Medulla oblongata (tissue), 1 donor: ENCODE measurements at regions not wholly inside any gene's neighbourhood (a gene's known extent, or its start where the extent isn't known, plus 50 kb on each side); places are given as distances from the start of the nearest gene placed in this dataset.
"Not testable (repeated sequence)": the region's sequence is repeated elsewhere in the genome, so short reads cannot be mapped to it uniquely, and the experiment has no call there.

Source experiments
- DNase-seq: peaks from one replicate; pipeline ENCODE4 v3.0.0-alpha.2; 2015; ENCODE audit errors: extremely low spot score

DNA sequence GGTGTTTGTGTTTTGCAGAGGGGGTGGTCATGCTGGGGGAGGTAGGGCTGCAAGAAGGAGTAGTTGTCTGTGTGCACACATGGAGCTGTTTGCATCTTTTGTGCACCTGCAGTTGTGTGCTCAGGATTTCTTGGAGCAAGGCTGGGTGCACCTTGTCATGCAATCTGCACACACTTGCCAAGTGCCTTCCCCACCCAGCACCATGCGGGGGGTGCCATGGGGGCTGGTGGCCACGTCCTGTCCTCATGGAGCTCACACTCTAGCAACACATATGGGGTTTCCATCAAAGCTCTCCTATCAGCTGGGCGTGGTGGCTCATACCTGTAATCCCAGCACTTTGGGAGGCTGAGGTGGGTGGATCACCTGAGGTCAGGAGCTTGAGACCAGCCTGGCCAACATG is 111.6 kb downstream of the CRLF3 start:
- DNase-seq = not testable (repeated sequence)

DNA sequence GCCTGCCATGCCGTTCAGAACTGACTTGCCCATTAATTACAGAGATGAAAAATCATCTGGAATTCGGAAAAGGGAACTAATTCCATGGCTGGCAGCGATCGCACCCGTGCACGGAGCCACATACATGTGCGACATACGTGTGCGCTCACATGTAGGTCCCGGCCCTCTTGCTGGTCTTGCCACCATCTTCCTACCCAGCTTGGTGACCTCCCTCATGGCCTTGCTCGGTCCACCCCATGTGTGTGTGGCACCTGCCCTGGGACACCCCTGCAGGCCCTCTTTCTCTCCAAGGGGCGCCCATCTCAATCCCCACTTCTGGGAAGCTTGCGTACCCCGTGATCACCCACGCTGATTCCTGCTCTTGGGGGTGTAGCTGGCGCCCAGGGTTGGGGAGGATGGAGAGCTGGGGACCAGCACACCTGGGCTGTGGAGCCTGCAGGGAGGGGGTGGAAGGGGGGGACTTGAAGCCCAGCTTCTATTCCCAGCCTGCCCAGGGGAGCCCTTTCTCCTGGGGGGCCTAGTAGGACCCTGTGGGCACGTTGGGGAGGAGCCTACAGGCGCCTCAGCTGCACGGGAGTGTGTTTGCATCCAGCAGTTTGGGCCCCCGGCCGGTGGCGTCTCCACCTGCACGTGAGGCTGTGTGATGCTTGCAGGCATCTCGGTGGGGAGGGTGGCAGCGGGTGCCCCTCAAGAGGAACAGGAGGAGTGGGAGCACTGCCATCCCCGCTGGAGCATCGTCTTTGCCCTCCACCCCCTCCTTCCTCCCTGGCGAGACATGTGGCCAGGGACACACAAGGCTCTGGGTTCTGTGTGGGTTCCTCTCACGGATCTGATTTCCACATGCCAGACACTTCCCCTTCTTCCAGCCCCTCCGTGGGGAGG is 112.6 kb downstream of the CRLF3 start:
- not testable (repeated sequence) for DNase-seq

DNA sequence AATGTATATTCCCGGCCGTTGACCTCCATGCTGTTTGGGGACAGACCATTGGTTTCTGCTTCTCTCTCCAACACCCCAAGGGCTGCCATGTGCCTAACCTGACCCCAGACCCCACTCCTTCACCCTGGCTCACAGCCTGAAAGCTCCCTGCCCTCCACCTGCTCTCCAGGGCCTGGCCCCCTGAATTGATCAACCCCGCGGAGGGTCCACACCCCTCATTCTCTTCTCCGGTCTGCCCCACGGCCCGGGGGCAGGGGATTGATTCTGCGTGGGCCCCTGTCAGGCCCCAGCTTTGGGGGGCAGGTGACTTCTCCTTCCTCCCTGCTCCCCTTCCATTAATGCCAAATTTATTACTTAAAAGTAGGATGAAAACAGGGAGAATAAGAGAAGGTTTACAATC is 113.3 kb downstream of the CRLF3 start:
- not testable (repeated sequence) for DNase-seq

DNA sequence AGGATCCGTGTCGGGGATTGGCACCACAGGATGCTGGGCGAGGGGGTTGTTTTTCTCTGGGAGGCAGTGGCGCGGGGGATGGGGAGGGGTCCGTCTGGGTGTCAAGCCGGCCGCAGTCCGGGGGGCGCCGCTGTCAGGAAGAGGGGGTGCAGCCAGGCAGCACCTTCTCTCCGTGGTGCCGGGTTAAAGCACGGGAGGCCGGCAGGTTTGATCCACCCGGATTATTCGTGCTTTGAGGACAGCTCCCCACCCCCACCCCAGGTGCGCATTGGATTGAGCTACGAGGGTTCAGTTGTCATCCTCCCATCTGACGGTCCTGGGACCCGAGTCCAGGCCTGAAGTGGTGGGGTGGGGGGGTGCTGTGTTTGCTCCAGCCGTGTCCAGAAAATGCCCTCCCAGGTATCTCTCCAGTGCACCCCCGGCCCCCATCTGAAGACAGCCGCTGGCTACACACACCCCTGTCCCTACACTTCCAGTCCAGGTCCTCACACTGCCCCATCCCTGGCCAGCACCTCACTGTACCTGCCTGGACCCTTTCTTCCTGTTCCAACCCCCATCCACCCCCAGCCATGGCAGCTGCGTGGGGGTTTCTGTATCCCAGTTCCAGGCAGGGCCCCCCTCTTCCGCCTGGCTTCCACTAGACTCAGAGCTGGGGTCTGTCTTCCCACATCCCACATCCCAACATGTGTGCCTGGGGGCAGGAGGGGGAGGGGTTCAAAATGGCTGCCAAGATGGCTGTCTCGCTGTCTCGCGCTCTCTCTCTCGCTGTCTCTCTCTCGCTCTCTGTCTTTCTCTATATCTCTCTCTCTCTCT is 114.0 kb downstream of the CRLF3 start:
- DNase-seq = not testable (repeated sequence)

DNA sequence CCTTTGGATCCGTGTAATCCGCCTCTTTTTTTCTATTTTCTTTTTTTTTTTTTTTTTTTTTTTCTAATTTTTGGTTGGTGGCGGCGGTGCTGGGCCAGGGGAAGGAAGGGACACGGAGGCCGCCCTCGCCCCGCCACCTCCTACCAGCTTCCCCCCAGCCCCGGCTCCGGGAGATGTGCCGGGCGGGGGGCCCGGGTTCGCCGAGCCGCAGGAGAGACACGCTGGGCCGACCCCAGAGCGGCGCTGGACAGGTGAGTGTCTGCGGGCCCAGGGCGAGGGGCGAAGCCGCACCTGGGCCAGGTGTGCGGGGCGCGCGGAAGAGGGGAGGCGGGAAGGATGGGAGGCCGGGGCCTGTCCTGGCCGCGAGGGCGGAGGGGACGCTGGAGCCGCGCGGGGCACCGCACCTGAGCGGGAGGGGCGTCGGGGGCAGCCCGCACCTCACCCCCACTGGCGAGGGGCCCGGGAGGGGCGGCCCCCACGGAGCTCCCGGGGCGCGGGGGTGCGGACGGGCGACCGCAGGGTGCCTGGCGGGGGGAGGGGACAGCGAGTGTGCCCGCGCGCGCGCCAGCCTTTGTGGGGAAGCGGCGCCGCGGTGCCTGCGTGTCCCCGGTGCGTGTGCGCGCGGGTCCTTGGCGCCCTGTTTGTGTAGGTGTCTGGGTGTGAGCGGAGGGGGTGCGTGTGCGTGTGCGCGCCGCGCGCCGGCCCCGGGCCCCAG is 114.8 kb downstream of the CRLF3 start:
- DNase-seq = not testable (repeated sequence)

DNA sequence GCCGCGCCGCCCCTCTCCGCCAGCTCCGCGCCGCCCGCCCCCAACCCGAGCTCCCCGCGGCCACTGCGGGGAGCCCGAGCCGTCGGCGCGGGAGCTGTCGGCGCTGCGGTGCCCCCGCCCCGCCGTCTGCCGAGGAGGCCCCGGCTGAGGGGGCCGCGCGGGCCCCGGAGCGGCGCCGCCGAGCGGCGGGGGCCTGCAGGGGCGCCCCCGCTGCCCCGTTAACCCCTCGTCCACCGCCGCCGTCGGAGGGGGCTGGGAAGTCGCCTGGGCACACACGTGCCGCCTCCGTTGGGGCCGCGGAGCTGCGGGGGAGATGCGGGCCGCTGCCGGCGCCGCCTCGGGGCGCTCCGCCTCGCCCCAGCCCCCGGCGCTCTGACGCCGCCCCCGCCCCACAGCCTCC is 115.4 kb downstream of the CRLF3 start:
- DNase-seq = not testable (repeated sequence)

DNA sequence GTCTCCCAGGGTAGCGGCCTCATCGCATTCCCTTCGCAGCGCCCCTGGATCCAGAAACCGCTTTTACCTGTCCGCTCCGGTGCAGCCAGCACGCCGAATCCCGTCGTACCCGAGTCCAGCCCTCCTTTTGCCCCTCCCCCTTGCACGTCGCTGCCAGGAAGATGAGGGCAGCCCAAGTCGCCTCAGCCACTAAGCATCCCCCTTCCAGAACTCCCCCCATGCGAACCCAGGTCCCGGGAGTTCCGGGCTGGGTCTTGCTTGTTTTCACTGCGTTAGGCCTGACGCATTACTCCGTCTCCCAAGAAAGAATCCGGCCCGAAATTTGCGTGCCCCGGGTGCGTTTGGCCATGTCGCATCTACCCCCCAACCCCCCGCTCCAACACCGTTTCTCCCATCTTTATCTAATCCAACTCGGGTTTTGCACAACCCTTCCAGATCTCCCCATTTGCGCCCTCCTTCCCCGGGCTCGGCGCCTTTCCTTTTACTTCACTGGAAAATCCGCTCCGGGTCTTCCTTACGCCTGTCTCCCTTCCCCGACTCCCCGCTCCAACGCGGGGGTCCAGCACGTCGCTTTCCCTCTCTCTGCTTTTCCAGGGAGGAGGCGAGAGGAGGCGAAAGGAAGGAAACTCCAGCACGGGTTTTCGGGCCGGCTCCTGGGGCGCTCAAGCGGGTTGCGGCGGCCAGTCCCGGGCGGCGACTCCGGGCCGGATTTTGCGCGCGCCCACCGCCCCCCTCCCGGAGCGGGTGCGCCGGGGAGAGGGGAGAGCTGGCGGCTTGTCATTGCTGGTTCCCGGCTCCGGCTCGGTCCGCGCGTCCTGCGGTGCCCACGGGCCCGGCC is 116.0 kb downstream of the CRLF3 start:
- peak; percentile 92 for DNase-seq

DNA sequence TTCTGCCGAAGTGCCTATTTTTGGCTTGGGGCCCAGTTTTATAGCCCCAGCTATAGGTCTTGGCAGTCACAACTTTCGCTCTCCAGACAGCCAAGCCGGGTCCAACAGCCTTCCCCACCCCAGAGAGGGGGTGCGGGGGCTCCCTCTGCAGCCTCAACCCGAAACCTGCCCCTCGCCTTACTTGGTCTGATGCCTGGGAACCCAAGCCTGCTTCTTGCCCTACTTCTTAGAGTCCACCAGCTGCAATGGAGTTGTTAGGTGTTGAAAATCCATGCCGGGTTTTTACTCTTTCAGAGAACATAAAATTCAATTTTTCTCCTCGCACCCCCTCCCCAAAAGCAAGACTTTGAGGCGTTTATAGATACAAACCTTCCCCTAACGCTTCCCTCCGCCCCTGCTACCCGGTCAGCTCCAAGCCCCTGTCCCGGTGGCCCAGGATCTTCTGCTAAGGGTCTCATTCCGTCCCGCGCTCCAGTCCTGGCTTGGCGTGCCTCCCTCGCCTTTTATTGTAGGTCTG is 116.7 kb downstream of the CRLF3 start:
- DNase-seq = not testable (repeated sequence)

DNA sequence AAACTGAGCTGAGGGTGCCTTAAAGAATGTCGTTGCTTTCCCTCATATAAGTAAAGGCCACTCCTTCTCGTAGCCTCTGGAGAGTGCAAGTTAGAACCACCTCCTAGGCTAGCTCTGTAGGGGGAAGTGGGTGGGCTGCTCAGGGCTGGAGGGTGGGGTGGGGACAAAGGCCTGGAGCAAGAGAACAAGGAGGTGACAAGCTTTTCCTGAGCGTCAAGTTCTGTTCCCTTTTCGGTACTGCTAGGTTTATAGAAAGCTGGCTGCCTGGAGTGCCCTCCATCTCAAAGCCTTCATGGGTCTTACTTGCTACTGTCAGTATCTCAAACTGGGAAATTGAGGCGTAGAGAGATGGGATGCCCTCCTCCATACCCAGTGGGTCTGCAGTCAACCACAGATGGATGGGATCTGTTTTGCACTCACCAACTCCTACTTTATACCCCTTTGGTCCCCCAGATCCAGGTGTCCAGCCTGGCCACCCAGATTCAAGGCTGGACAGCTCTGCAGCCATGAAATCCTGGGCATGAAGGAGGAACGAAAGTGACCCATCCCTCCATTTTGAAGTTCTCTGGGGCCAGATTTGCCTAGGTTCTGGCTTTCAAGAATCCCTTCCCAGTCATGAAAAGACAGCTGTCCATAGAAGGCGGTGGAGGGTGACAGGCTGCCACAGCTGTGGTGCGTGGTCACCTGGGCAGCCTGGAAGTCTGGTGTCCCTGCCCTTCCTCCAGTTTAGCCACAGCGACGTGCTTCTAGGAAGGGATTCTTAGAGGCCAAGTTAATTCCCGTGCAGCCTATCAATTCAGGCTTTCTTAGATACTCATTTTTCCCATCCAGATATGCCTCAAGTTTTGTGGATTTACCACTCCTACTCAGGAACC is 117.8 kb downstream of the CRLF3 start:
- DNase-seq = not testable (repeated sequence)

DNA sequence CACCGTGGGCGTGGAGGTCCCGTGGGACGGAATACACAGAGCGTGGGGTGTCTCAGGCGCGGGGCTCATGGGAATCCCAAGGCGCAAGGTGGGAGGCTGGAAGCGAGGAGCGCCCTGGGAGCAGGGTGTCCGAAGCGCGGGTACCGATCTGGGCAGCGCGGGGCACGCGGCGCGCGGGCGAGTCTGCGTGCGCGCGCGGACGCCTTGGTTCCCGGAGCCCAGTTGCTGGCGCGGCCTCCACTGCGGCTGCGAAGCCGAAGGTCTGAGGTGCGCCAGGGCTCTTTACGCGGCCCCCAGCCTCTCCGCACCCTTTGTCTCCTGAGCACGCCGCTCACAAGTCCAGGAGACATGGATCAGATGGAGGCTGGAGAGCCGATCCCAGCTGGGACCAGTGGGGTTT is 118.5 kb downstream of the CRLF3 start:
- DNase-seq = not testable (repeated sequence)

DNA sequence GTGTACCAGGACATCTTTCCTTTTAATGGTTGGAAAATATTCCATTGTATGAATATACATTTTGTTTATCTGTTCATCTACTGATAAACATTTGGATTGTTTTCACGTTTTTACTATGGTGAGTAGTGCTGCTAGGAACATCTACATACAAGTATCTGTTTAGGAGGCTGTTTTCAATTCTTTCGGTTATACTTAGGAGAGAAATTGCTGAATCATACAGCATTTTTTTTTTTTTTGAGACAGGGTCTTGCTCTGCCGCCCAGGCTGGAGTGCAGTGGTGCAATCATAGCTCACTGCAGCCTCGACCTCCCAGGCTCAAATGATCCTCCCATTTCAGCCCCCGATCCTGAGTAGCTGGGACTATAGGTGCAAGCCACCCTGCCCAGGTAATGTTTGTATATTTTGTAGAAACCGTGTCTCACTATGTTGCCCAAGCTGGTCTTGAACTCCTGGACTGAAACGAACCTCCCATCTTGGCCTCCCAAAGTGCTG is 122.9 kb downstream of the CRLF3 start:
- no peak for DNase-seq

DNA sequence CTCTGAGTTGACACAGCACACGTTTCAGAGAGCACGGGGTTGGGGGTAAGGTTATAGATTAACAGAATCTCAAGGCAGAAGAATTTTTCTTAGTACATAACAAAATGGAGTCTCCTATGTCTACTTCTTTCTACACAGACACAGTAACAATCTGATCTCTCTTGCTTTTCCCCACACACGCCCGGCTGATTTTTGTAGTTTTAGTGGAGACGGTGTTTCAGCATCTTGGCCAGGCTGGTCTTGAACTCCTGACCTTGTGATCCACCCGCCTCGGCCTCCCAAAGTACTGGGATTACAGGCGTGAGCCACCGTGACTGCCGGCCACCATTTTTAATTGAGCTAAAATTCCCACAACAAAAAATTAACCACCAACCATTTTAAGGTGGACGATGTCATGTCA is 123.7 kb downstream of the CRLF3 start:
- not testable (repeated sequence) for DNase-seq

DNA sequence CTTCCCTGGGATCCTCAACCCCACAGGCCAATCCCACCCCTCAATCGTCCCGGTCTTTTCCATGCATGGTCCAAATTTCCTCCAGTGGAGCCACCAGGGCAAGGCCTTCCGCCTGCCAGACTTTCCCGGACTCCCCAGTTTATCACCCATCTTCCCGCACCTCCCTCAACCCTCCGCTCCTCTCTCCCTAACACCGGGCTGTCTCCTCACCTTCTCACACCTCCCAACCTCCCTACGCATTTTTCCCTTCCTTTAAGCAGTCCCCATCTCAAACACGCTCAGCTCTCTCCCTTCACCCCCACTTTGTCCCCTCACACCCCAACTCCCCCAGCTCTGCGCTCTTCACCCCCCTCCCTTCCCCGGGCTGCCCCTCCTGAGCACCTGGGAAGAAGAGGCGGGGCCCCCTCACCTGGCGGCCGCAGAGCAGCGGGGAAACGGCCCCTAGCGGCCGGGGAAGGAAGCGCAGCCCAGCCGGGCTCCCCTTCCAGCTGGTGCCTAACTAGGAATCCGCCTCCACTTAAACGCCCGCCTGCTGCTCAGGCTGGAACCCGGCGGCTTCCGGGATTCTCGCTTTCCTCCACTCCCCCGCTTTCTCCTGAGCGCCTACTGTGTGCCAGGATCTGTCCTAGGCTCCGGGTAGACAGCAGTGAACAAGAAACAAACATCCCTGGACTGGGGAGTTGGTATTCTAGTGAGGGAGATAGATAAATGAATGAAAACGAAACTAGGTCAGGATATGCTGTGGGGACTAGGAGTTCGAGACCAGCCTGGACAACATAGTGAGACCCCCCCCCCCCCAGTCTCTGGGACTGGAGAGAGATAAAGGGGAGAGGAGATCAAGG is 126.7 kb downstream of the CRLF3 start:
- peak; percentile 35 for DNase-seq

DNA sequence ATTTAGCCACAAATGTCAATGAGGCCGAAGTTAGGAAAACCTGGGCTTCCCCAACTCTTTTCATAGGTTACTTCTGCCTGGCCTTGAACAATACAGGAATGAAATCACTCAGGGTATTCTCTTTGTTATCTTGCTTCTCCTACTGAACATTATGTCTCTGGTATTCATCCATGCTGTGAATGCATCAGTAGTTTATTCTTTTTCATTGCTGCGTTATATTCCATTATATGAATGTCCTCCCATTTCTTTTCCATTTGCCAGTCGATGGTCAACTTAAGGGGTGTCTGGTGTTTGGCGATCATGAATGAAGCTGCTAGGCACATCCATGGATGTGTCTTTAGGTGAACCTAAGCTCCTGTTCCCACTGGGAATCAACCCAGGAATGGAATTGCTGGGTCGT is 128.3 kb downstream of the CRLF3 start:
- no peak for DNase-seq

DNA sequence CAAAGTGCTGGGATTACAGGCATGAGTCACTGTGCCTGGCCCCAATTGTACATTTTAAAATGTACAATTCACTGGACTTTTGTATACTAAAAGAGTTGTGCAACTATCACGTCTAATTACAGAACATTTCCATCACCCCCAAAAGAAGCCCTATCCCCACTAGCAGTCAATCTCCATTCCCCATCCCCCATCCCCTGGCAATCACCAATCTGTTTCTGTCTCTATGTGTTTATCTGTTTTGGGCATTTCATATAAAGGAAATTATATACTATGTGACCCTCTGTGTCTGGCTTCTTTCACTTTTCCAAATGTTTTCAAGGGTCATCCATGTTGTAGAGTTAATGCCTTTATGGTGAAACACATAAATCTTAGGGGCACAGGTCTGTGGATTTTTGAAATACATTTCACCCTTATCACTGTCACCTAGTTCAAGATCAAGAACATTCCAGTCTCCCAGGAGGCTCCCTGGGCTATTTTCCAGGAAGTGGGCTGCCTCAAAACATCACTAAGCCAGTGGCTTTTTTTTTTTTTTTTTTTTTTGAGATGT is 129.2 kb downstream of the CRLF3 start:
- not testable (repeated sequence) for DNase-seq

DNA sequence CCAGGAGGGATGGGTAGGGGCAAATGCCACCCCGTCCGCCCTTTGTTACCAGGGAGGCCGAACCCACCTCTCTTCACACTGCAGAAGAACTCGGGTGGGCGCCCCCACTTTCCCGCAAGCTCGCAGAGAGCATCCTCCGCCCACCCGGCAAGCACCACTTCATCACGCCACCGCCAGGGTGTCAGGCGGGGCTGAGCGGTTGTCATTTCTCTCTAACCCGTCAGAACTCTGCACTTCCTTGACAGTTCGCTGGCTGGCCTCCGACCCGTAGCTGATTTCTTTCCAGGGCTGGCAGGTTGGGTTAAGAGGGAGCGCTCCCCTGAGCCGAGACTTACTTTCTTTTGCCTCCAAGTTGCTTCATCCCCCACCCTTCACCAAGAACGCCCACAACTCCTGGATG is 130.7 kb downstream of the CRLF3 start:
- DNase-seq = not testable (repeated sequence)

DNA sequence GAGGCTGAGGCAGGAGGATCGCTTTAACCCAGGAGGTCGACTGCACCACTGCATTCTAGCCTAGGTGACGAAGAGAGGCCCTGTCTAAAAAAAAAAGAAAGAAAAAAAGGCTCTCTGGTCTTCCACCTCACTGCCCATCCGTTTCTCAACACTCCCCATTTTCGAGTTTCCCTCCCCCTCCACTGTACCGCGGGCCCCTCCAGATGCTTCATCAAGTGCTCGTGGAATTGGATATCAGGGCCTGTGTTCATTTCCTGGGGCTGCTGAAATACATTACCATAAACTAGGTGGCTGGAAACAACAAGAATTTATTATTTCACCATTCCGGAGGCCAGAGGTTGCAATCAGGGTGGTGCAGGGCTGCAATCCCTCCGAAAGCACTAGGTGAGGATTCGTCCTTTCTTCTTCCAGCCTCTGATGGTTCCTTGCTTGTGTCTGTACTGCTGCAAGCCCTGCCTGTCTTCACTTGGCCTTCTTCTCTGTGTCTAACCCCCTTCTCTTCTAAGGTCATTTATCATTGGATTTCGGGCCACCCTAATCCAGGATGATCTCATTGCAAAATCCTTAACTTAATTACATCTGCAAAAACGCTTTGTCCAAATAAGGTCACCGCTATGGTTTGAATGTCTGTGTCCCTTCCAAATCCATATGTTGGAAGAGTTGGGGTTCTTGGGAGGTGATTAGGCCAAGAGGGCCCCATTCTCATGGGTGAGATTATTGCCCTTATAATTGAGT is 135.1 kb downstream of the CRLF3 start:
- not testable (repeated sequence) for DNase-seq
